ENCODE measurements at regions not wholly inside any gene's neighbourhood (a gene's known extent, or its start where the extent isn't known, plus 50 kb on each side); places are given as distances from the start of the nearest gene placed in this dataset.
"Not testable (repeated sequence)": the region's sequence is repeated elsewhere in the genome, so short reads cannot be mapped to it uniquely, and the experiment has no call there.

- H3K27ac ChIP-seq: no peak overlapping the region
- TF ChIP-seq POLR2AphosphoS5 (IDR thresholded peaks at IDR 0.05): no peak
- no peak for TF ChIP-seq CTCF (IDR thresholded peaks at IDR 0.05)
- TF ChIP-seq POLR2A (IDR thresholded peaks at IDR 0.05): no peak
- 80% methylated on average over 5 of the region's 5 CpGs for whole genome bisulfite sequencing
- H3K4me1 ChIP-seq (replicated peaks): no peaks in the 10 kb centered on the region
- no peaks in the 10 kb centered on the region for H3K36me3 ChIP-seq
- intact Hi-C loops (cut with DNase I): no loop called here
- H3K9me3 ChIP-seq: no peaks in the 10 kb centered on the region
- H3K27me3 ChIP-seq (replicated peaks; ENCODE audit: insufficient read depth): no peaks in the 10 kb centered on the region
- no peak for DNase-seq (ENCODE audit: low spot score)
- no peak overlapping the region for H3K4me3 ChIP-seq
Observed at GRCh38 chr13:24985107-24985506, 110.8 kb upstream of the PABPC3 start.

GRCh38 chr13:24985896-24986295, 110.0 kb upstream of the PABPC3 start:
- no peaks in the 10 kb centered on the region for H3K36me3 ChIP-seq
- H3K4me1 ChIP-seq (replicated peaks): no peaks in the 10 kb centered on the region
- no peak for TF ChIP-seq CTCF (IDR thresholded peaks at IDR 0.05)
- TF ChIP-seq POLR2AphosphoS5 (IDR thresholded peaks at IDR 0.05): no peak
- no peak for TF ChIP-seq POLR2A (IDR thresholded peaks at IDR 0.05)
- no peaks in the 10 kb centered on the region for H3K27me3 ChIP-seq (replicated peaks; ENCODE audit: insufficient read depth)
- no peak overlapping the region for H3K27ac ChIP-seq
- H3K9me3 ChIP-seq: no peaks in the 10 kb centered on the region
- H3K4me3 ChIP-seq: no peak overlapping the region
- 62% methylated on average over 2 of the region's 2 CpGs for WGBS
- no peak for DNase-seq (ENCODE audit: low spot score)
- intact Hi-C loops (cut with DNase I): no loop called here

GRCh38 chr13:24986826-24987225, 109.1 kb upstream of the PABPC3 start:
- TF ChIP-seq CTCF (IDR thresholded peaks at IDR 0.05): no peak
- no peak for TF ChIP-seq POLR2A (IDR thresholded peaks at IDR 0.05)
- TF ChIP-seq POLR2AphosphoS5 (IDR thresholded peaks at IDR 0.05): no peak
- intact Hi-C loops (cut with DNase I): no loop called here
- H3K4me3 ChIP-seq: no peak overlapping the region
- no peaks in the 10 kb centered on the region for H3K9me3 ChIP-seq
- H3K27ac ChIP-seq: no peak overlapping the region
- no peaks in the 10 kb centered on the region for H3K27me3 ChIP-seq (replicated peaks; ENCODE audit: insufficient read depth)
- no peaks in the 10 kb centered on the region for H3K4me1 ChIP-seq (replicated peaks)
- H3K36me3 ChIP-seq: no peaks in the 10 kb centered on the region
- no peak for DNase-seq (ENCODE audit: low spot score)
- WGBS: 66% methylated on average over 9 of the region's 9 CpGs

- not testable (repeated sequence) for H3K4me3 ChIP-seq; H3K27ac ChIP-seq; H3K4me1 ChIP-seq (replicated peaks); H3K9me3 ChIP-seq; H3K36me3 ChIP-seq; DNase-seq (ENCODE audit: low spot score); H3K27me3 ChIP-seq (replicated peaks; ENCODE audit: insufficient read depth)
- intact Hi-C loops (cut with DNase I): loop anchor here (10.0 kb wide), 1 partner anchor 125 kb away; no protein-coding TSS in a partner anchor
- 55% methylated on average over 6 of the region's 6 CpGs for WGBS
Observed at GRCh38 chr13:24989959-24990358, 106.0 kb upstream of the PABPC3 start.

DNA sequence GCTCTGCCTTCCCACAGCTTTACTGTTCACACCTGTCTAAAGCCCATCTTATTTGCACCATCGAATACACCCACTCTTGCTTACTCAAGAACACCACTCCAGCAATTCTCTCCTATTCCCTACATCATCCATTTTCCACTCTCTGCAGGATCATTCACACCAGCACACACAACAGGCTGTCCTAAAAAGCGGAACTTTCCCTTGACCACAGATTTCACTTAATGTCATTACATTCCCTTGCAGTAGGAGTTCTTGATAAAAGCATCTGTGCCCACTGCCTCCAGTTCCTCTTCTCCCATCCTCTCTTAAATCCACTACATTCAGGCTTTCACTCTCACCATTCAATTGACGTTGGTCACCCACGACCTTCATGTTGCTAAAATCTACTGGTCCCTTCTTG, 103.0 kb upstream of the PABPC3 start:
- 80% methylated on average over 4 of the region's 4 CpGs for WGBS
- not testable (repeated sequence) for H3K27me3 ChIP-seq (replicated peaks; ENCODE audit: insufficient read depth); H3K27ac ChIP-seq; DNase-seq (ENCODE audit: low spot score); H3K36me3 ChIP-seq; H3K4me3 ChIP-seq; H3K4me1 ChIP-seq (replicated peaks); H3K9me3 ChIP-seq
- intact Hi-C loops (cut with DNase I): loop anchor here (10.0 kb wide), 1 partner anchor 122 kb away; no protein-coding TSS in a partner anchor

- Histone ChIP-seq H3K4me1 (replicated peaks) (no peaks in the 10 kb centered on the region), H3K27me3 (replicated peaks; ENCODE audit: insufficient read depth) (no peaks in the 10 kb centered on the region), H3K4me3 (no peak overlapping the region), H3K9me3 (no peaks in the 10 kb centered on the region), H3K27ac (no peak overlapping the region), H3K36me3 (no peaks in the 10 kb centered on the region)
- intact Hi-C loops (cut with DNase I): loop anchor here (10.0 kb wide), 1 partner anchor 119 kb away; no protein-coding TSS in a partner anchor
- no peak for TF ChIP-seq POLR2A (IDR thresholded peaks at IDR 0.05)
- peak; percentile 31 to 69 (median 58) for TF ChIP-seq CTCF (IDR thresholded peaks at IDR 0.05)
- peak; percentile 19 for TF ChIP-seq POLR2AphosphoS5 (IDR thresholded peaks at IDR 0.05)
- WGBS: 13% methylated on average over 6 of the region's 6 CpGs
- DNase-seq (ENCODE audit: low spot score): peak; percentile 60
Observed at GRCh38 chr13:24995225-24995804, 100.6 kb upstream of the PABPC3 start.
